ENCODE measurements at regions not wholly inside any gene's neighbourhood (a gene's known extent, or its start where the extent isn't known, plus 50 kb on each side); places are given as distances from the start of the nearest gene placed in this dataset.

DNA sequence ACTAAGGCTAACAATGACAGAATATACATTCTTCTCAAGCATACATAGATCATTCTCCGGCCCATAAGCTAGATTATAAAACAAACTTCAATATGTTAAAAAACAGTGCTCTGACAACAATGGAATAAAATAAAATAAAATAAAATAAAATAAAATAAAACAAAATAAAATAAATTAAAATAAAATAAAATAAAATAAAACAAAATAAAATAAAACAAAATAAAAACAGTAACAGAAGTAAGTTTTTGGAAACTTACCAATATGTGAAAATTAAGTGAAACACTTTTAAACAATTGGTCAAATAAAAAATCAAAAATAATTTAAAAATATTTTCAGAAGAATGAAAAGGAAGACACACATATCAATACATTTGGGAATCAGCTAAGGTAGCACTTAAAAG is 1785.8 kb upstream of the PCDH20 start:
- no peak for DNase-seq
- Histone ChIP-seq H3K9me3 (no peaks in the 10 kb centered on the region), H3K36me3 (no peaks in the 10 kb centered on the region), H3K4me3 (no peak overlapping the region), H3K27me3 (no peaks in the 10 kb centered on the region), H3K4me1 (no peaks in the 10 kb centered on the region), H3K27ac (no peak overlapping the region), H3K9ac (ENCODE audit: low read depth in 2 of 2, low read length in 2 of 2) (no peak overlapping the region)
- intact Hi-C loops (cut with DNase I): no loop called here
- TF ChIP-seq, protein P1, sequence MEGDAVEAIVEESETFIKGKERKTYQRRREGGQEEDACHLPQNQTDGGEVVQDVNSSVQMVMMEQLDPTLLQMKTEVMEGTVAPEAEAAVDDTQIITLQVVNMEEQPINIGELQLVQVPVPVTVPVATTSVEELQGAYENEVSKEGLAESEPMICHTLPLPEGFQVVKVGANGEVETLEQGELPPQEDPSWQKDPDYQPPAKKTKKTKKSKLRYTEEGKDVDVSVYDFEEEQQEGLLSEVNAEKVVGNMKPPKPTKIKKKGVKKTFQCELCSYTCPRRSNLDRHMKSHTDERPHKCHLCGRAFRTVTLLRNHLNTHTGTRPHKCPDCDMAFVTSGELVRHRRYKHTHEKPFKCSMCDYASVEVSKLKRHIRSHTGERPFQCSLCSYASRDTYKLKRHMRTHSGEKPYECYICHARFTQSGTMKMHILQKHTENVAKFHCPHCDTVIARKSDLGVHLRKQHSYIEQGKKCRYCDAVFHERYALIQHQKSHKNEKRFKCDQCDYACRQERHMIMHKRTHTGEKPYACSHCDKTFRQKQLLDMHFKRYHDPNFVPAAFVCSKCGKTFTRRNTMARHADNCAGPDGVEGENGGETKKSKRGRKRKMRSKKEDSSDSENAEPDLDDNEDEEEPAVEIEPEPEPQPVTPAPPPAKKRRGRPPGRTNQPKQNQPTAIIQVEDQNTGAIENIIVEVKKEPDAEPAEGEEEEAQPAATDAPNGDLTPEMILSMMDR (IDR thresholded peaks at IDR 0.05): no peak

DNA sequence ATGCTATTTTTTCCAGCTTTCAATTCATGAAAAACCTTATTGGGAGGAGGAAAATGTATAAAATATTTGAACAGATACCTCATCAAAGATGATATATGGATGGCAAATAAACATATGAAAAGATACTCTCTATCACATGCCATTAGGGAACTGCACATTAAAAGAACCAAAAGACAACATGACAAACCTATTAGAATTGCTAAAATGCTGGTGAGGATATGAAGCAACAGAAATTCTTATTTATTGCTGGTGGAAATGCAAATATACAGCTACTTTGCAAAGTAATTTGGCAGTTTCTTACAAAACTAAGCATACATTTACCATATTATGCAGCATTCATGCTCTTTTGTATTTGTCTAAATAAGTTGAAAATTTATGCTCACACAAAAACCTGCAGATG is 1783.9 kb upstream of the PCDH20 start:
- TF ChIP-seq, protein P1 (IDR thresholded peaks at IDR 0.05): no peak
- H3K27ac ChIP-seq: no peak overlapping the region
- intact Hi-C loops (cut with DNase I): no loop called here
- H3K9me3 ChIP-seq: no peaks in the 10 kb centered on the region
- H3K36me3 ChIP-seq: no peaks in the 10 kb centered on the region
- no peak overlapping the region for H3K4me3 ChIP-seq
- no peak overlapping the region for H3K9ac ChIP-seq (ENCODE audit: low read depth in 2 of 2, low read length in 2 of 2)
- H3K4me1 ChIP-seq: no peaks in the 10 kb centered on the region
- no peak for DNase-seq
- H3K27me3 ChIP-seq: no peaks in the 10 kb centered on the region

DNA sequence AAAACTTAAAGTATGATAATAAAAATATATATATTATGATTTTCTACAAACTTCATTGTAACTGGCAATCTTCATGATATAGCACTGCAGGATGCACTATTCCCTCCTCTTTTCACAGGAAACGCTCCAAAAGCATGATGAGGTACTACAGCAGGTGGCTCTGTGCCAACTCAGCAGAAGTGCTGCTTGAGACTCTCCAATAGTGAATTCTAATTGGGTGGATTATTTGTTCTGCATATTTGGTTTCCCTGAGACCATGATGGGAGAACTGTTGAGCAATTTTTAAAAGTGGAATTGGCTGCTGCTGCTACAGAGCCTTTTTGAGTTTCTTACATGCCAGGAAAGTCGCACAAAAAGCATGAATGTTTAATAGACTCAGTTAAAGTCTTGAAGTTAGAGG is 1782.4 kb upstream of the PCDH20 start:
- intact Hi-C loops (cut with DNase I): no loop called here
- TF ChIP-seq, protein P1 (IDR thresholded peaks at IDR 0.05): no peak
- no peak overlapping the region for H3K9ac ChIP-seq (ENCODE audit: low read depth in 2 of 2, low read length in 2 of 2)
- no peaks in the 10 kb centered on the region for H3K4me1 ChIP-seq
- no peaks in the 10 kb centered on the region for H3K36me3 ChIP-seq
- DNase-seq: no peak
- no peak overlapping the region for H3K4me3 ChIP-seq
- no peaks in the 10 kb centered on the region for H3K9me3 ChIP-seq
- no peaks in the 10 kb centered on the region for H3K27me3 ChIP-seq
- no peak overlapping the region for H3K27ac ChIP-seq

- Histone ChIP-seq H3K27ac (no peak overlapping the region), H3K27me3 (no peaks in the 10 kb centered on the region), H3K4me3 (no peak overlapping the region), H3K36me3 (no peaks in the 10 kb centered on the region), H3K4me1 (no peaks in the 10 kb centered on the region), H3K9ac (ENCODE audit: low read depth in 2 of 2, low read length in 2 of 2) (no peak overlapping the region), H3K9me3 (no peaks in the 10 kb centered on the region)
- intact Hi-C loops (cut with DNase I): no loop called here
- TF ChIP-seq, protein P1 (IDR thresholded peaks at IDR 0.05): no peak
- no peak for DNase-seq
These were observed 1780.1 kb upstream of the PCDH20 start for GRCh38 chr13:63195726-63196125.

DNA sequence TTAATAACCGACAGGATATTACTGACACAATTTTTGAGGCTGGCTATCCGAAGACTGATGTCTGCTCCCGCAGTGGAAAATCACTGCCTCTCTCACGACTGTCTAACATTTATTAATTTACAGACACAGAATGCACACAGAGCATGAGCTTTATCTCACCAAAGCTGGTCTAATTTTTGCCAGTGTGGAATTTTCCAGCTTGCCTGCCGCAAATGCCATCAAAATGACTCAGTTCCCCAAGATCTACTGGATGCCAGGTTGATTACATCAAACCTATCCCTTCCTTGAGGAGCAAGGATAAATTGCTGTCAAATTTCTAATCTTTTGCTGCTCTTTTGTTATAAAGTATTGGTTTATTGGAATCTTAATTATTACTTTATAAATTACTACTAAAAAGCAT is 1775.1 kb upstream of the PCDH20 start:
- no peak for DNase-seq
- Histone ChIP-seq H3K4me3 (no peak overlapping the region), H3K36me3 (no peaks in the 10 kb centered on the region), H3K9me3 (no peaks in the 10 kb centered on the region), H3K27me3 (no peaks in the 10 kb centered on the region), H3K9ac (ENCODE audit: low read depth in 2 of 2, low read length in 2 of 2) (no peak overlapping the region), H3K27ac (no peak overlapping the region), H3K4me1 (no peaks in the 10 kb centered on the region)
- TF ChIP-seq, protein P1 (IDR thresholded peaks at IDR 0.05): no peak
- intact Hi-C loops (cut with DNase I): no loop called here

- Histone ChIP-seq H3K36me3 (no peaks in the 10 kb centered on the region), H3K9me3 (no peaks in the 10 kb centered on the region), H3K27ac (no peak overlapping the region), H3K27me3 (no peaks in the 10 kb centered on the region), H3K9ac (ENCODE audit: low read depth in 2 of 2, low read length in 2 of 2) (no peak overlapping the region), H3K4me1 (no peaks in the 10 kb centered on the region), H3K4me3 (no peak overlapping the region)
- intact Hi-C loops (cut with DNase I): no loop called here
- TF ChIP-seq, protein P1 (IDR thresholded peaks at IDR 0.05): no peak
- DNase-seq: no peak
These were observed 1774.6 kb upstream of the PCDH20 start for GRCh38 chr13:63190219-63190618.

Measured in colonic mucosa (tissue), 4 donors.